HUES48 (cell line): ENCODE measurements at regions not wholly inside any gene's neighbourhood (a gene's known extent, or its start where the extent isn't known, plus 50 kb on each side); places are given as distances from the start of the nearest gene placed in this dataset.
"Not testable (repeated sequence)": the region's sequence is repeated elsewhere in the genome, so short reads cannot be mapped to it uniquely, and the experiment has no call there.

Experiments used
- H3K27ac ChIP-seq: one replicate; pipeline ENCODE4 v1.7.0; 2013; ENCODE audit warnings: low read depth, low read length, inconsistent platforms
- H3K27me3 ChIP-seq: 2 replicates; pipeline ENCODE4 v1.6.1; 2013; ENCODE audit warnings: mild to moderate bottlenecking, low read length; ENCODE audit not compliant: control insufficient read depth, insufficient read depth
- H3K36me3 ChIP-seq: 2 replicates; pipeline ENCODE4 v1.6.1; 2013; ENCODE audit warnings: low read length; ENCODE audit not compliant: control insufficient read depth, insufficient read depth
- H3K4me1 ChIP-seq: 2 replicates; pipeline ENCODE4 v1.6.1; 2013; ENCODE audit warnings: mild to moderate bottlenecking, low read length; ENCODE audit not compliant: control insufficient read depth, insufficient read depth
- H3K4me3 ChIP-seq: 2 replicates; pipeline ENCODE4 v1.5.1; 2013; ENCODE audit warnings: mild to moderate bottlenecking, low read depth, low read length
- H3K9ac ChIP-seq: 2 replicates; pipeline ENCODE4 v1.6.1; 2013; ENCODE audit warnings: mild to moderate bottlenecking, low read depth, low read length, moderate library complexity
- H3K9me3 ChIP-seq: 2 replicates; pipeline ENCODE4 v1.6.1; 2013; ENCODE audit warnings: low read length; ENCODE audit not compliant: control insufficient read depth, insufficient read depth

DNA sequence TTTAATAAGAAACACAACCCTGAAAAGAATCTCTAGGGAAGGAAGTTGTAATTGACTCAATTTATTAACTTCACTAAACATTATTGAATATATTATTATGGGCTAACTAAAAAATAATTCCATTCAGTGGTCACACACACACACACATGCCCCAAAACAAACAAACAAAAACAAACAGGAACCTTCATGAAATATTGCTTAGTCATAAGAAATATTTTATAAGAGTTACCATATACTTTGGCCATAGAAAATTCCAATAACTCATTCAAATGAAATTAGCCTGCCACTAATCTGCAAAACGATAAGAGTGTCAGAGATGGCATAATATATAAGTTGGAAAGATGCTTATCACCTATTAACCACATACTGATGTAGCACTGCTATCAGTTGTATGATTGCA is 268.4 kb upstream of the AMIGO2 start:
- Histone ChIP-seq H3K4me1 (no peaks in the 10 kb centered on the region), H3K27me3 (no peaks in the 10 kb centered on the region), H3K9ac (no peak overlapping the region), H3K27ac (no peak overlapping the region), H3K9me3 (no peaks in the 10 kb centered on the region), H3K4me3 (no peak overlapping the region), H3K36me3 (no peaks in the 10 kb centered on the region)

DNA sequence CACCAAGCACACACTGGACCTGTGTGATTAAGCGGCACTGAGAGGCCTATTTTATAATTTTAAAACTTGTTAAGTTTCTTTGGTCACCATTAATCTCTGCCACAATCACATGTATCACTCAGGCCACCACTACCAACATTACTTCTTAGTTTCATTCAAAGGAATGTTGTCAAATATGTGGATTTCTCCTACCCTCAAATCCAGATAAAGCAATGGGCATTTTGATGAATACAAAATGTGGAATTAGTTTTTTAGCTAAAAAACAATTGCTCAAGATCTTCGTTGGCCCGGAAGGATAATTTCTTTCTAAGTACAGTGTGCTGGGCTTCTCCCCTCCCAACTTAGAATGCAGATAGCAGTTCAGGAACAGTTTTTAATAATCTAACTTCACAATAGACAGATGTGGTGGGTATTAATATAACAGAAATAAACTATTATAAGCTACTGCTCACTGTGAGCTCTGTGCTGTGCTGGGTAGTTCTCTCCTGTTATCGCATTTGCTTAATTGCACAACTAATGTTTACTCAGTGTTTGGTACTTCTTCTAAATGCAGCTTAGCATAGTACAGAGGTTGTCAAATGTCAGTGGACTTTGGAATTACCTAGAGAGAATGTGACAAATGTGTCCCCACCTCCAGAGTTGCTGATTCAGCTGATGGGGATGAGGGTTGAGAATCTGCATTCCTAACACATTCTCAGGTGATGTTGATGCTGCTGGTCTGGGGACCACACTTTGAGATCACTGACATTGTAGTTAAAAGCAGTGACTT is 266.7 kb upstream of the AMIGO2 start:
- Histone ChIP-seq H3K9me3 (no peaks in the 10 kb centered on the region), H3K4me3 (no peak overlapping the region), H3K27me3 (no peaks in the 10 kb centered on the region), H3K9ac (no peak overlapping the region), H3K27ac (no peak overlapping the region), H3K36me3 (no peaks in the 10 kb centered on the region), H3K4me1 (no peaks in the 10 kb centered on the region)

DNA sequence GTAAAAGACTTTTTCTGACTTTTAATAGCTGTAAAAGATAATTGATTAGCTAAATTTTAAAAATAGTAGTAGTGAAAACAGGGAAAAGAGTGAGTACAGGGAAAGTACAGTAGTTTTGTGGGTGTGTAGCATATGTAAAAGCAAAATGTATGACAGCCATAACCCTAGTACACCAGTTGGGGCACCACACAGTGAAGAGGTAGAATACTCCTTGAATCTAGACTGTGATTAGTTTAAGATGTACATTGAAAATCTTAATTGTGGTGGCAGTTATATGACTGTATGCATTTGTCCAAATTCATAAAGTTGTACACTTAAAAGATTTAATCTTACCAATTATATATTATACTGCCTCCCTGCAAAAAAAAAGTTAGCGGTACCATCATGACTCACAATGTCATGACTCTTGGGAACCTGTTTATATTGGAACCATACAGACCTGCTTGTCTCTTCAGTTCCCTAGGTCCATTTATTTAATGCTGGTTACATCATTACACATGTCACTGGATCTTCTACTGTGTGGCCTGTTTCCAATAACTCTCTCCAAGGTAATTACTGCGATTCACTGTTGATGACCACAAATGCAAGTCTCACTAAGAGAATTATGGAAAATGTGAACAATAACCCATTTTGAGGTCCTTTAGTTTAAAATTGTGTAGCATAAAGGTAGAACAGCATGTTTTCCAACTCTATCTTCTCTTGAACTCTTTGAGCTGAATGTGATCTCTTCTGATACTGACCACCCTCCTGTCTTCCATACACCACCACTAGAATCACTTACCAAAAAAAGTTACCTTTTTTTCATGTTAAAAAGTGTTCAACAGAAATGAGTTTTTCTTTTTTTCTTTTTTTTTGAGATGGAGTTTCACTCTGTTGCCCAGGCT is 264.2 kb upstream of the AMIGO2 start:
- no peak overlapping the region for H3K4me3 ChIP-seq
- H3K27ac ChIP-seq: no peak overlapping the region
- no peaks in the 10 kb centered on the region for H3K4me1 ChIP-seq
- H3K9ac ChIP-seq: no peak overlapping the region
- no peaks in the 10 kb centered on the region for H3K9me3 ChIP-seq
- no peaks in the 10 kb centered on the region for H3K36me3 ChIP-seq
- H3K27me3 ChIP-seq: no peaks in the 10 kb centered on the region

DNA sequence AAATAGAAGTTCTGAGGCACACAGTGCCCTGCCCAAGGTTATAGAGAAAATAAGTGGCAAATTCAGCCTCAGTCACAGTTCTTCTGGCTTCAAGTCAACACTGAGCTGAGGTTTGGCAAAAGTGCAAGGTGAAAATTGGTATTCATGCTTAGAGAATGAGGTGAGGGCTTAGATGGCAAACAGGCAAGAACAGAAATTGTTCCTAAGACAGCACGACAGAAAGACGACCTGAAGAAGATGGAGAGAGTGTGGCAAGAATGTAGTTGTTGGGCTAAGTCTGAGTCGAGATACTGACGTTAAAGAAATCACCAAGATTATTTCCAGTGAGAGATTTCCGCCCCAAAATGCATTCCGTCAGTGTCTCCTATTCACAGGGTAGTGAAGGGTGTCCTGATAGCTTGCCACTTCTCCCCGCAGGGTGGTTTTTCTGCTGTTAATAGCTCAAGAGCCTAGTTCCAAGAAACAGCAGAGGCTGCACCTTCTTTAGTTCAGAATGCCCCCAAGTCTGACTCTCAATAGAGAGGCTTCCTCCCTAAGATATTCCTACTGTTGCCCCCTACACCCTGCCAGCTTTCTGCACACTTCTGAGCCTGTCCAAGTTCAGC is 260.8 kb upstream of the AMIGO2 start:
- no peak overlapping the region for H3K27ac ChIP-seq
- H3K9me3 ChIP-seq: no peaks in the 10 kb centered on the region
- H3K36me3 ChIP-seq: no peaks in the 10 kb centered on the region
- H3K9ac ChIP-seq: no peak overlapping the region
- H3K4me1 ChIP-seq: no peaks in the 10 kb centered on the region
- no peak overlapping the region for H3K4me3 ChIP-seq
- H3K27me3 ChIP-seq: no peaks in the 10 kb centered on the region

DNA sequence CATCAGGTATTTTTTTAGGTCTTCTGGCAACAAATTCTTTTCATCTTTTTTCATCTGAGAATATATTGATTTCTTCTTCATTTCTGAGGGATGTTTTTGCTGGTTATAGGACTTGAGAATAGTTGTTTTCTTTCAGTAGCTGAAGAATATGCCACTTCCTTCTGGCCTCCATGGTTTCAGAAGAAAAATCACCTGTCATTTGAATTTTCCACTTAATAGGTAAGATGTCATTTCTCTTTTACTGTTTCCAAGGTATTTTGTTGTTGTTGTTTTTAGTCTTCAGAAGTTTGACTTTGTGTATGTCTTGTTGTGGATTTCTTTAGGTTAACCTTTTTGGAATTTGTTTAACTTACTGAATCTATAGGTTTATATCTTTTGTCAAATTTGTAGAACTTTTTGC is 257.8 kb upstream of the AMIGO2 start:
- H3K36me3 ChIP-seq: no peaks in the 10 kb centered on the region
- no peaks in the 10 kb centered on the region for H3K9me3 ChIP-seq
- H3K4me1 ChIP-seq: no peaks in the 10 kb centered on the region
- no peak overlapping the region for H3K4me3 ChIP-seq
- H3K27ac ChIP-seq: no peak overlapping the region
- no peaks in the 10 kb centered on the region for H3K27me3 ChIP-seq
- H3K9ac ChIP-seq: no peak overlapping the region

DNA sequence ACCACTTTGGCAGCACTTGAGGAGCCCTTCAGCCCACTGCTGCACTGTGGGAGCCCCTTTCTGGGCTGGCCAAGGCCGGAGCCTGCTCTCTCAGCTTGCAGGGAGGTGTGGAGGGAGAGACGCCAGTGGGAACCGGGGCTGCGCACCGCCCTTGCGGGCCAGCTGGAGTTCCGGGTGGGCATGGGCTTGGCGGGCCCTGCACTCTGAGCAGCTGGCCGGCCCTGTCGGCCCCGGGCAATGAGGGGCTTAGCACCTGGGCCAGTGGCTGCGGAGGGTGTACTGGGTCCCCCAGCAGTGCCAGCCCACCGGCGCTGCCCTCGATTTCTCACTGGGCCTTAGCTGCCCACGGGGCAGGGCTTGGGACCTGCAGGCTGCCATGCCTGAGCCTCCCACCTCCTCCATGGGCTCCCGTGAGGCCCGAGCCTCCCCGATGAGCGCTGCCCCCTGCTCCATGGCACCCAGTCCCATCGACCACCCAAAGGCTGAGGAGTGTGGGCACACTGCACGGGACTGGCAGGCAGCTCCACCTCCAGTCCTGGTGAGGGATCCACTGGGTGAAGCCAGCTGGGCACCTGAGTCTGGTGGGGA is 253.6 kb upstream of the AMIGO2 start:
- not testable (repeated sequence) for H3K9me3 ChIP-seq, H3K4me3 ChIP-seq, H3K36me3 ChIP-seq, H3K27me3 ChIP-seq, H3K9ac ChIP-seq, H3K4me1 ChIP-seq, H3K27ac ChIP-seq

DNA sequence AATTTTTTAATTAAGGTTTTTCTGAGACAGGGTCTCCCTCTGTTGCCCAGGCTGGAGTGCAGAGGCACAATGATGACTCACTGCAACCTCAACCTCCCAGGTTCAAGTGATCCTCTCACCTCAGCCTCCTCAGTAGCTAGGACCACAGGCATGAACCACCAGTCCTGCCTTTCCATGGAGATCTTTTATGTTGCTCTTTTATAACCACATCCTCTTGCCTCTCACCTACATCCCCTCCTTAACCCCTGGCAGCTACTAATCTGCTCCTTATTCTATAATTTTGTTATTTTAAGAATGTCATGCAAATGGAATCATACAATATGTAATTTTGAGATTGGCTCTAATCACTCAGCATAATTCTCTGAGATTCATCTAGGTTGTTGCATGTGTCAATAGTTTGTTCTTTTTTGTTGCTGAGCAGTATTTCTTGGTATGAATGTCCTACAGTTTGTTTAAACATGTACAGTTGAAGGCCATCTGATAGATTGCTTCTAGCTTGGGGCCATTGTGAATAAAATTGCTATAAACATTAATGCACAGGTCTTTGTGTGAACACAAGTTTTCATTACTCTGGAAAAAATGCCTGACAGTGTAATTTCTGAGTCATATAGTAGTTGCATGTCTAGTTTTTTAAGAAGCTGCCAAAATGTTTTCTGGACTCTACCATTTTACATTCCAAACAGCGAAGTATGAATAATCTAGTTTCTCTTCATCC is 249.2 kb upstream of the AMIGO2 start:
- H3K36me3 ChIP-seq: no peaks in the 10 kb centered on the region
- no peak overlapping the region for H3K4me3 ChIP-seq
- H3K27me3 ChIP-seq: no peaks in the 10 kb centered on the region
- H3K4me1 ChIP-seq: no peaks in the 10 kb centered on the region
- H3K9ac ChIP-seq: no peak overlapping the region
- no peak overlapping the region for H3K27ac ChIP-seq
- no peaks in the 10 kb centered on the region for H3K9me3 ChIP-seq

DNA sequence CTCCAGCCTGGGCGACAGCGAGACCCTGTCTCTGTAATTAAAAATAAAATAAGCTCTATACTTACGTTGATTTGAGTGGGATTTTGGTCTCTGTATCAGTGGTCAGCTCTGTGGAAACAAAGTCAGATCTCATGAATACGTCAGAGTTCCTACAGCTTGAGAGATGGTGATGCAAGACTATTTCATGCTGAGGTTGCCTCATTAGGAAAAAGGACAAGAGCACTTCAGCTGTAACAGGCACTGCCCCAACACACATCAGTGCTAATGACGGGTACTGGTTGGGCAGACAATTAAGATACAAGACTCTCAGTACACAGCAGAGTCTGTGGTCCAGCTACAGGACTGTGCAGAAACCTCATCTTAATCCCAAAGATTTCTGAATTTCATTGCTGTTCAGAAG is 246.4 kb upstream of the AMIGO2 start:
- Histone ChIP-seq H3K9ac (no peak overlapping the region), H3K27me3 (no peaks in the 10 kb centered on the region), H3K36me3 (no peaks in the 10 kb centered on the region), H3K9me3 (no peaks in the 10 kb centered on the region), H3K4me1 (no peaks in the 10 kb centered on the region), H3K27ac (no peak overlapping the region), H3K4me3 (no peak overlapping the region)

DNA sequence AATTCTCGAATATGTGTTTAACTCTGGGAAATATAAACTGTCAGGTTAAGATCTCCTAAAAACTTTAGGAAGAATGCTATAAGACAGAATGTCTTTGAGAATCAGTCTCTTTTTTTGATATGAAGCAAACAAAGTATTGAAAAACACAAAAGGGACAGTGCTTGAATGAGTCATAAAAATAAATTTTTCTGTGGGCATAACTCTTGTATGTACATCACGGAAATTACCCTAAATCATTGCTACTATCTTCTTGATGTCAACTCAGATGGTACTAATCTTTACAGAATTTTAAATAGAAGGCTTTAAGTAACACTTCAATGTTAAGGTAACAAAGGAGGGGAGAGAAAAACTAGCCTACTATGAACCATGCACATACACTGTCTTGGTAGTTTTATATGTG is 244.0 kb upstream of the AMIGO2 start:
- Histone ChIP-seq H3K27ac (no peak overlapping the region), H3K9me3 (no peaks in the 10 kb centered on the region), H3K4me3 (no peak overlapping the region), H3K36me3 (no peaks in the 10 kb centered on the region), H3K4me1 (no peaks in the 10 kb centered on the region), H3K9ac (no peak overlapping the region), H3K27me3 (no peaks in the 10 kb centered on the region)

DNA sequence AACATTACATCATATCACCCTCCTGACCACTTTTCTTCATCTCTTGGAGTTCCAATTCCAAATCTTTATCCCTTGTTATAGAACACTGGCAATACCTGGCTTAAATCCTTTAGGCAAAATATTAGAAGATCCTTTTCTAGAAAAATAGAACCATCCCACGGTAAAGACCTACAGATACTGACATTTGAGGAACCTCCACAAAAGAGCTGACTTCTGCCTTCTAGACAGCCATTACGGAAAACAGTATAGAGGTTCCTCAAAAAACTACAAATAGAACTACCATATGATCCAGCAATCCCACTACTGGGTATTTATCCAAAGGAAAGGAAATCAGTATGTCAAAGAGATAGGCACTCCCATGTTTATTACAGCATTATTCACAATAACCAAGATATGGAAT is 241.7 kb upstream of the AMIGO2 start:
- Histone ChIP-seq H3K27ac (no peak overlapping the region), H3K27me3 (no peaks in the 10 kb centered on the region), H3K9ac (no peak overlapping the region), H3K36me3 (no peaks in the 10 kb centered on the region), H3K4me3 (no peak overlapping the region), H3K9me3 (no peaks in the 10 kb centered on the region), H3K4me1 (no peaks in the 10 kb centered on the region; the same call in 1 of the 2 replicates)
